IMR-90 (cell line): ENCODE measurements at regions not wholly inside any gene's neighbourhood (a gene's known extent, or its start where the extent isn't known, plus 50 kb on each side); places are given as distances from the start of the nearest gene placed in this dataset.

Experiments
- ATAC-seq: fragments of 200-7000 bp; cut with Tn5 transposase; 2 replicates; pipeline ENCODE4 v1.9.1; 2020; ENCODE audit warnings: low read depth, mild to moderate bottlenecking, moderate library complexity
- BruUV-seq: library from RNA; stranded (reverse); fragments of 400-500 nt; replicated peaks from 2 replicates; lab custom pipeline; 2021; lab: Mats Ljungman, UMichigan
- CTCF ChIA-PET: fragments of 300-600 bp; formaldehyde crosslinking; extraction: SDS; loops from one replicate; lab custom pipeline; 2021; ENCODE audit warnings: antibody characterized with exemption; lab: Yijun Ruan, JAX
- POLR2A ChIA-PET: fragments of 300-600 bp; sonication (Branson Sonifier 250); formaldehyde crosslinking; loops from one replicate; lab custom pipeline; 2022; ENCODE audit warnings: antibody characterized with exemption; ENCODE audit not compliant: unreplicated experiment; lab: Charles Lee
- DNase-seq: peaks from one replicate; pipeline ENCODE4 v3.0.0; 2013
- H2AFZ ChIP-seq: replicated peaks from 2 replicates; pipeline ENCODE3; 2013; ENCODE audit warnings: low read length, mild to moderate bottlenecking; ENCODE audit not compliant: poor library complexity
- H2AK5ac ChIP-seq: 2 replicates; pipeline ENCODE4 v1.6.1; 2013; ENCODE audit warnings: low read depth, low read length, inconsistent platforms
- H2AK9ac ChIP-seq: replicated peaks from 2 replicates; pipeline ENCODE3; 2013; ENCODE audit warnings: mild to moderate bottlenecking, low read depth, low read length, moderate library complexity; ENCODE audit not compliant: poor library complexity
- H2BK120ac ChIP-seq: 2 replicates; pipeline ENCODE4 v1.6.1; 2013; ENCODE audit warnings: low read depth, low read length, inconsistent platforms
- H2BK15ac ChIP-seq: 3 replicates; pipeline ENCODE4 v1.6.1; 2013; ENCODE audit warnings: low read depth, low read length, inconsistent platforms
- H2BK20ac ChIP-seq: 2 replicates; pipeline ENCODE4 v1.6.1; 2013; ENCODE audit warnings: low read depth, mild to moderate bottlenecking, inconsistent platforms, low read length, moderate library complexity
- H2BK5ac ChIP-seq: 2 replicates; pipeline ENCODE4 v1.6.1; 2013; ENCODE audit warnings: mild to moderate bottlenecking, low read depth, low read length, inconsistent platforms; ENCODE audit not compliant: poor library complexity, severe bottlenecking
- H3K14ac ChIP-seq: replicated peaks from 2 replicates; pipeline ENCODE4 v1.6.1; 2013; ENCODE audit warnings: low read depth, low read length, inconsistent platforms
- H3K18ac ChIP-seq: 2 replicates; pipeline ENCODE4 v1.6.1; 2013; ENCODE audit warnings: low read depth, low read length, control low read depth
- H3K23ac ChIP-seq: 2 replicates; pipeline ENCODE4 v1.6.1; 2013; ENCODE audit warnings: low read depth, low read length, inconsistent platforms
- H3K27ac ChIP-seq: 2 replicates; pipeline ENCODE4 v1.5.1; 2013; ENCODE audit warnings: mild to moderate bottlenecking, control low read depth, low read length; ENCODE audit not compliant: insufficient read depth
- H3K27me3 ChIP-seq: 2 replicates; pipeline ENCODE4 v1.6.1; 2013; ENCODE audit warnings: low read length; ENCODE audit not compliant: control insufficient read depth, insufficient read depth
- H3K36me3 ChIP-seq: 2 replicates; pipeline ENCODE4 v1.6.1; 2013; ENCODE audit warnings: low read length, mixed read lengths; ENCODE audit not compliant: control insufficient read depth, insufficient read depth
- H3K4ac ChIP-seq: 2 replicates; pipeline ENCODE4 v1.6.1; 2013; ENCODE audit warnings: low read depth, low read length, inconsistent platforms
- H3K4me1 ChIP-seq: 2 replicates; pipeline ENCODE4 v1.6.1; 2013; ENCODE audit warnings: low read length, mixed read lengths; ENCODE audit not compliant: control insufficient read depth, insufficient read depth
- H3K4me2 ChIP-seq: 2 replicates; pipeline ENCODE4 v1.6.1; 2013; ENCODE audit warnings: low read depth, mild to moderate bottlenecking, control low read depth, low read length, moderate library complexity
- H3K4me3 ChIP-seq: 2 replicates; pipeline ENCODE4 v1.5.1; 2013; ENCODE audit warnings: low read depth, mild to moderate bottlenecking, control low read depth, low read length, moderate library complexity; ENCODE audit not compliant: insufficient read depth
- H3K56ac ChIP-seq: 2 replicates; pipeline ENCODE4 v1.6.1; 2013; ENCODE audit warnings: low read length, inconsistent platforms; ENCODE audit not compliant: insufficient read depth; ENCODE audit errors: extremely low read depth
- H3K79me1 ChIP-seq, 2 experiments: 2 replicates each; pipeline ENCODE4 v1.6.1; 2013; ENCODE audit warnings: low read length in 2 of 2, inconsistent platforms in 1 of 2, low read depth in 1 of 2
- H3K9ac ChIP-seq: 2 replicates; pipeline ENCODE4 v1.6.1; 2013; ENCODE audit warnings: low read depth, low read length, control low read depth
- H3K9me1 ChIP-seq: 2 replicates; pipeline ENCODE4 v1.6.1; 2013; ENCODE audit warnings: low read length, inconsistent platforms; ENCODE audit not compliant: insufficient read depth
- H3K9me3 ChIP-seq: 2 replicates; pipeline ENCODE4 v1.6.1; 2013; ENCODE audit warnings: low read length; ENCODE audit not compliant: control insufficient read depth, insufficient read depth
- H4K20me1 ChIP-seq: 2 replicates; pipeline ENCODE4 v1.6.1; 2013; ENCODE audit warnings: low read length, inconsistent platforms; ENCODE audit not compliant: insufficient read depth
- H4K5ac ChIP-seq: 2 replicates; pipeline ENCODE4 v1.6.1; 2013; ENCODE audit warnings: mild to moderate bottlenecking, low read depth, low read length, control low read depth
- H4K8ac ChIP-seq, 2 experiments: 2 replicates each; pipeline ENCODE4 v1.6.1; 2013; ENCODE audit warnings: low read depth in 2 of 2, low read length in 2 of 2, control low read depth in 1 of 2, inconsistent platforms in 1 of 2
- H4K91ac ChIP-seq: 2 replicates; pipeline ENCODE4 v1.6.1; 2013; ENCODE audit warnings: low read depth, low read length, inconsistent platforms; ENCODE audit not compliant: insufficient read depth
- BHLHE40 ChIP-seq: fragments of 150-350 bp; IDR thresholded peaks from 2 replicates; pipeline ENCODE4 v1.6.1; 2016; ENCODE audit warnings: mild to moderate bottlenecking, low read depth, low read length
- CEBPB ChIP-seq: IDR thresholded peaks from 2 replicates; pipeline ENCODE4 v1.6.1; 2012; ENCODE audit warnings: low read depth, low read length, improper control_type of control experiment
- CHD1 ChIP-seq: IDR thresholded peaks from 2 replicates; pipeline ENCODE4 v1.6.1; 2012; ENCODE audit warnings: low read depth, low read length, improper control_type of control experiment
- CTCF ChIP-seq: conservative IDR thresholded peaks from 2 replicates; pipeline ENCODE4 v1.5.1; 2012; ENCODE audit warnings: mild to moderate bottlenecking, low read depth, low read length, improper control_type of control experiment
- FOS ChIP-seq: fragments of 150-350 bp; IDR thresholded peaks from 2 replicates; pipeline ENCODE4 v1.6.1; 2016; ENCODE audit warnings: low read depth, low read length
- MAFK ChIP-seq: IDR thresholded peaks from 2 replicates; pipeline ENCODE4 v1.6.1; 2012; ENCODE audit warnings: low read depth, low read length, improper control_type of control experiment
- MAZ ChIP-seq: IDR thresholded peaks from 2 replicates; pipeline ENCODE4 v1.6.1; 2012; ENCODE audit warnings: low read depth, mild to moderate bottlenecking, low read length, improper control_type of control experiment, moderate library complexity, borderline replicate concordance
- NFE2L2 ChIP-seq: fragments of 150-350 bp; IDR thresholded peaks from 2 replicates; pipeline ENCODE4 v1.6.1; 2016; ENCODE audit warnings: low read depth, mild to moderate bottlenecking, low read length
- POLR2A ChIP-seq: IDR thresholded peaks from 2 replicates; pipeline ENCODE4 v1.6.1; 2012; ENCODE audit warnings: mild to moderate bottlenecking, low read depth, low read length
- RCOR1 ChIP-seq: IDR thresholded peaks from 2 replicates; pipeline ENCODE4 v1.6.1; 2012; ENCODE audit warnings: mild to moderate bottlenecking, low read length, improper control_type of control experiment; ENCODE audit not compliant: insufficient replicate concordance
- RFX5 ChIP-seq: IDR thresholded peaks from 2 replicates; pipeline ENCODE4 v1.8.0; 2012; ENCODE audit warnings: low read depth, mild to moderate bottlenecking, low read length, moderate library complexity
- SMC3 ChIP-seq: fragments of 150-350 bp; IDR thresholded peaks from 2 replicates; pipeline ENCODE4 v1.6.1; 2016; ENCODE audit warnings: low read depth, mild to moderate bottlenecking, antibody characterized with exemption, low read length, moderate library complexity
- USF2 ChIP-seq: fragments of 150-350 bp; IDR thresholded peaks from 2 replicates; pipeline ENCODE4 v1.6.1; 2017; ENCODE audit warnings: mild to moderate bottlenecking, antibody characterized with exemption, low read length, low read depth
- WGBS, 2 experiments: methylation state at CpG; one replicate each; pipeline versions ENCODE4 v1.1.5 to v1.1.7; 2013; ENCODE audit warnings: missing lambda C conversion rate in 2 of 2; ENCODE audit not compliant: insufficient read length in 1 of 2; ENCODE audit errors: extremely low coverage in 2 of 2; 5-methylcytosine and 5-hydroxymethylcytosine counted together
- dilution Hi-C: fragments of 300-500 bp; cut with HindIII; formaldehyde crosslinking; loops from one replicate; pipeline ENCODE4 v1.14.3; 2018; ENCODE audit warnings: low sequenced_read_pairs; ENCODE audit not compliant: unreplicated experiment
- in situ Hi-C: fragments of 300-500 bp; cut with MboI; formaldehyde crosslinking; loops from 3 replicates; pipeline ENCODE4 v1.14.3; 2019; ENCODE audit warnings: low sequenced_read_pairs, inconsistent platforms, mixed read lengths
- intact Hi-C: fragments of 100-400 bp; cut with micrococcal nuclease; formaldehyde crosslinking; loops from 2 replicates; pipeline ENCODE4 v1.10.0; 2022
- TF ChIP-seq, protein P1 (sequence below): fragments of 150-350 bp; IDR thresholded peaks from 2 replicates; pipeline ENCODE4 v1.6.1; 2016; ENCODE audit warnings: low read depth, mild to moderate bottlenecking, low read length, moderate library complexity, borderline replicate concordance

- no peak overlapping the region for H3K14ac ChIP-seq
- H3K56ac ChIP-seq: no peak overlapping the region
- TF ChIP-seq POLR2A (no peak), CEBPB (no peak), RCOR1 (no peak), NFE2L2 (no peak), BHLHE40 (no peak), RFX5 (no peak), CHD1 (no peak), FOS (no peak), MAFK (no peak), USF2 (no peak), SMC3 (no peak), MAZ (no peak), CTCF (no peak)
- TF ChIP-seq, protein P1, sequence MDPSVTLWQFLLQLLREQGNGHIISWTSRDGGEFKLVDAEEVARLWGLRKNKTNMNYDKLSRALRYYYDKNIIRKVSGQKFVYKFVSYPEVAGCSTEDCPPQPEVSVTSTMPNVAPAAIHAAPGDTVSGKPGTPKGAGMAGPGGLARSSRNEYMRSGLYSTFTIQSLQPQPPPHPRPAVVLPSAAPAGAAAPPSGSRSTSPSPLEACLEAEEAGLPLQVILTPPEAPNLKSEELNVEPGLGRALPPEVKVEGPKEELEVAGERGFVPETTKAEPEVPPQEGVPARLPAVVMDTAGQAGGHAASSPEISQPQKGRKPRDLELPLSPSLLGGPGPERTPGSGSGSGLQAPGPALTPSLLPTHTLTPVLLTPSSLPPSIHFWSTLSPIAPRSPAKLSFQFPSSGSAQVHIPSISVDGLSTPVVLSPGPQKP: no peak
- H3K79me1 ChIP-seq: no peaks in the 10 kb centered on the region
- BruUV-seq: no TSS peak
- H2AK9ac ChIP-seq: no peak overlapping the region
- no peak overlapping the region for H2BK120ac ChIP-seq
- no peaks in the 10 kb centered on the region for H4K20me1 ChIP-seq
- H3K27ac ChIP-seq: no peak overlapping the region
- no peak overlapping the region for H2BK20ac ChIP-seq
- H3K27me3 ChIP-seq: peaks cover 5% of the 10 kb centered on the region; the same call in 1 of the 2 replicates
- 0 out of 2 replicates have a peak, but pooled peaks cover 3% of the 10 kb centered on the region for H3K9me1 ChIP-seq
- H3K9me3 ChIP-seq: no peaks in the 10 kb centered on the region
- POLR2A ChIA-PET: no interaction called here
- no peaks in the 10 kb centered on the region for H3K36me3 ChIP-seq
- 100% methylated on average over 1 of the region's 10 CpGs; no CpG with 5 or more reads in 1 of the 2 experiments for WGBS, 2 experiments
- H3K23ac ChIP-seq: no peak overlapping the region
- peaks cover 4% of the 10 kb centered on the region; the same call in 1 of the 2 replicates for H3K4me1 ChIP-seq
- intact Hi-C loops (no loop called here), in situ Hi-C loops (no loop called here), dilution Hi-C loops (no loop called here)
- no peak overlapping the region for H3K4ac ChIP-seq
- CTCF ChIA-PET: no interaction called here
- DNase-seq (no peak), ATAC-seq (no peak)
- no peak overlapping the region for H3K4me2 ChIP-seq
- no peak overlapping the region for H2BK5ac ChIP-seq
- no peak overlapping the region for H3K4me3 ChIP-seq
- no peak overlapping the region for H3K9ac ChIP-seq
- H4K5ac ChIP-seq: no peak overlapping the region
- H3K18ac ChIP-seq: no peak overlapping the region
- no peak overlapping the region for H2BK15ac ChIP-seq
- 0 out of 2 replicates have a peak overlapping the region, but pooled peaks have one; percentile 15 for H4K91ac ChIP-seq
- no peak overlapping the region for H2AK5ac ChIP-seq
- H4K8ac ChIP-seq: no peak overlapping the region
- no peak overlapping the region for H2AFZ ChIP-seq
Observed at GRCh38 chr10:43712821-43713584, 64.3 kb upstream of the ZNF32 start.
